ENCODE measurements at regions not wholly inside any gene's neighbourhood (a gene's known extent, or its start where the extent isn't known, plus 50 kb on each side); places are given as distances from the start of the nearest gene placed in this dataset.

GRCh38 chr5:82358457-82358856 is 80.3 kb upstream of the RPS23 start:
- TF ChIP-seq CTCF (IDR thresholded peaks at IDR 0.05; ENCODE audit: insufficient read depth, low read length) (no peak), POLR2AphosphoS5 (IDR thresholded peaks at IDR 0.05; ENCODE audit: low read depth) (no peak), GABPA (IDR thresholded peaks at IDR 0.05; ENCODE audit: low read depth) (no peak), SPI1 (IDR thresholded peaks at IDR 0.05; ENCODE audit: borderline replicate concordance, low read depth) (no peak), REST (IDR thresholded peaks at IDR 0.05; ENCODE audit: insufficient replicate concordance, low read depth) (no peak)

Data from HL-60 (cell line).